ENCODE measurements at regions not wholly inside any gene's neighbourhood (a gene's known extent, or its start where the extent isn't known, plus 50 kb on each side); places are given as distances from the start of the nearest gene placed in this dataset.

DNA sequence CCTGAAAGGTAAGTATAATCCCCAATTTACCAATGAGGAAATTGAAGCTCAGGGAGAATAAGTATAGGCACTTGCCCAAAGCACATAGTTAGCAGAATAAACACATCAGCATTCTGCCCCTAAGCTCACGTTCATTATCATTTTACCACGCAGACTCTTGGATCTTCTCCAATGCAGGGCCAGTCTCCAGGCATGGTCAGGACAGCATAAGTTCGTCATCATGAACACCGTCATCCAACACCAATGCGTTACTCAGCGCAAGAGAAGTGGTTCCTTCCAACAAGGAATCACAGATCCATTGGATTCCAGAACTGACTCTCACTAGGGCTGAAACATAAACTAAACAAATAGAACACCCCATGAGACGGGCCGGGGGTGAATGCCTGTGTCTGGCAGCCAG is 86.5 kb upstream of the GPM6B start:
- DNase-seq (ENCODE audit: low read depth) = peak; percentile 50

DNA sequence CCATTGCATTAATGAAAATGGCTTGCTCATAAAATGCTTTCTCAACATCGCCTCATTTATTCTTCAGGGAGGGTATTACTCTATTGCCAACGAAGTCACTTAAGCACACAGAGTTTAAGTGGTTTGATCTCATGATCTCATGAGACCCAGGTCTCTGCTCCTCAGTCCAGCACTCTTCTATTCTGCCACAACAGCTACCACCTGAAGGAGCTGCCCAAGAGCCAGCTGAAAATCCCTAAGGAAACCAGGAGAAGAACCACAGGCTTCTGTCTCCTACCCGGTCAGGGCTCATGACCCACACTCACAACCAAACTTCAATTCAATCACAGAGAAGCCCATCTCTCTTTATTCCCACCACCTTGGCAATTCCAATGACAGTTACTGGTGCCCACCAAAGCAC is 85.5 kb upstream of the GPM6B start:
- DNase-seq (ENCODE audit: low read depth) = no peak

DNA sequence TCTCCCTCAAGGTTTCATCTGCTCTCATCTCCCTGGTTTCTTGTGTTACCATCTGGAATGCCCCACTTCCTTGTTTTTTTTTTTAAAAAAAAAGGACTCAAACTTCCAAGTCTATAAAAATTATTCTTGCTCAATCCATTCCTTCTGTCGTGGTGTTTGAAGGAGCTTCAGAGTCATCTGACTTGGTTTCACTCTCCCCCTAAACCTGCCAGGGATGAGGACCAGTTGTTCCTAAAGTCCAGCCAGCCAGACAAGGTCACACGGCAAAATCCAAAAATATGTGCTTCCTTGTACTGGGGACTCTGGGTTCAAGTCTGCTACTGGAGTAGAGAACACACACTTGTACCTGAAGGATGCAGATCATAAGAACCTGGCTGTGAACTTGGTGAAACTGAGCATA is 84.5 kb upstream of the GPM6B start:
- peak; percentile 35 for DNase-seq (ENCODE audit: low read depth)

DNA sequence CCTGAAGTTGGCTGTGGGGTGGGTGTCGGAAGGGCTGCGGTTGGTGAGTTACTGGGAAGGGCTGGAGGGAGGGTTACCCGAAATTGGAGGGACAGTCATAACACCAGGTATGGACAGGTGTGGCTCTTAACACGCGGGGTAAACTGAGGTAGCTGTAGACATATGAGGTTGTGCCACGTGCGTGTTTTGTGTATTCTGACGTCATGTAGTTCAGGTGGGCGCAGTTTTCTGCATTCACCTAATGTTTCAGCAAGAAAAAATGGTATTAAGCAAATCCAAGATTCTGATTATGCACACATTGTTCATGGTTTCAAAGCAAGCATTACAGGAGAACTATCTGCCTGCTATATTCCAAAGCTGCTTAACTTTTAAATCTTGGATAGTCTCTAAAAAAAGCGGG is 83.5 kb upstream of the GPM6B start:
- no peak for DNase-seq (ENCODE audit: low read depth)

DNA sequence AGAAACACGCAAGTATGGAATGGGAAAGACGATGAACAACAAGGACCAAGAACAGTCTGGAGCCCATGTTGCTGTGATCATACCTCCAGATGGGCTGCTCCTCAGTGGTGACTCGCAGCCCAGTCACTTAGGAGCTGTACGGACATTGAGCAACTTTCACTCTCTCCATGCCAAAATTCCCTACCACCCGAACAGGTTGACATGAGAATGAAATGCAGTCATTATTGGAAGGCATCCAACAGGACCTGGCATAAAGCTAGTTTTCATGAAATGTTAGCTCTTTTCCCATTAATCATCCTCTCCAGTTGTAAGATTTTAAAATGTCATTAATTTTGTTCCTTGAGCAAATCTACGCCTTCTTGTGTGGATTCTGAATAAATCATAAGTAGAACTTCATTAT is 82.7 kb upstream of the GPM6B start:
- peak; percentile 95 for DNase-seq (ENCODE audit: low read depth)

DNA sequence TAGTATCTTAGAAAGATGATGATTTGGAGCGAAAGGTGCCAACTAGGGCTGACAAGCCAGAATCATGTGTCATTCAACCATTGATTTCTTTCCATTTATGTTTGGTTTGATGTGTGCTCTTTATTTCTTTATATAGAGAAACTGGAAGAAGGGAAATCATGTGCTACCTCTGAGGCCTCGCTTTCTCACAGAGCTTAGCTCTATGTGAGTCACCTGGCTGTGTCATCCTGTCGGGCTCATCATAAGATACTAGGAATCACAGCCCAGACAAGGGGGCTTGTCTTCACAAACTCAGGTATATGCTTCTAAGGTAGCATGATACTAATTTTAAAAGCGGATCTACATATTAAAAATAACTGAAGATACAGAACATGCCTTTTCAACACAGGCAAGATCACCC is 81.7 kb upstream of the GPM6B start:
- DNase-seq (ENCODE audit: low read depth) = no peak

DNA sequence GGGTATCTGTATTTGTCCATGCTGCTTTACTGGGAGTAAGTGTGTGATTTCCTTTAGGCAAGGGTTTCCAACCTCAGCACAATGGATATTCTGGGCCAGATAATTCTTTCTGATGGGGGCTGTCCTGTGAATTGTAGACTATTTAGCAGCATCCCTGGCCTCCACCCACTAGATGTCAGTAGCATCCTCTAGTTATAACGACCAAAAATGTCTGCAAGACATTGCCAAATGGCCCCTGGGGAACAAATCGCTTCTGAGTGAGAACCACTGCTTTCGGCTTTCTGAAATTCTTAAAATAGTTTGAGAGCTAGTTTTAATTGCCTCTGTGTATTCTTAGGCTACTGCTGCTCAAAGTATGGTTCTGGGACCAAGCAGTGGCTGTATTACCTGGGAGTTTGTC is 81.2 kb upstream of the GPM6B start:
- peak; percentile 82 for DNase-seq (ENCODE audit: low read depth)

DNA sequence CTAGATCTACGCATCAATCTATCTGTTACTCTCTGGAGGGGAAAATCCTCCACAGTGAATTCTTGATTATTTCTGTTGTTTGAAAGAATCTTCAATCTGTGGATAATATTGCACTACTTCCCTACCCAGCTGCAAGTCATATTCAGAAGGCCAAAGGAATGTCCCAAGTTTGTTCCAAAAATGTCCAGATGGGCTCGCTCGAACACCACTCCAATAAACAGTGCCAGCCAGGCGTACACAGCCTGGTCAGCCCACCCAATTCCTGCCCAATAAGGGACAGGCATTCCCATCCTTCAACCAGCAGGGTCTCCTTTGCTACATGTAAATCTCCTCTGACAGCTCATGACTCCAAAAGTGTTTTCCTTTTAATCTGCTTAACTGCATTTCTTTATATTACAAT is 80.7 kb upstream of the GPM6B start:
- DNase-seq (ENCODE audit: low read depth) = peak; percentile 75

DNA sequence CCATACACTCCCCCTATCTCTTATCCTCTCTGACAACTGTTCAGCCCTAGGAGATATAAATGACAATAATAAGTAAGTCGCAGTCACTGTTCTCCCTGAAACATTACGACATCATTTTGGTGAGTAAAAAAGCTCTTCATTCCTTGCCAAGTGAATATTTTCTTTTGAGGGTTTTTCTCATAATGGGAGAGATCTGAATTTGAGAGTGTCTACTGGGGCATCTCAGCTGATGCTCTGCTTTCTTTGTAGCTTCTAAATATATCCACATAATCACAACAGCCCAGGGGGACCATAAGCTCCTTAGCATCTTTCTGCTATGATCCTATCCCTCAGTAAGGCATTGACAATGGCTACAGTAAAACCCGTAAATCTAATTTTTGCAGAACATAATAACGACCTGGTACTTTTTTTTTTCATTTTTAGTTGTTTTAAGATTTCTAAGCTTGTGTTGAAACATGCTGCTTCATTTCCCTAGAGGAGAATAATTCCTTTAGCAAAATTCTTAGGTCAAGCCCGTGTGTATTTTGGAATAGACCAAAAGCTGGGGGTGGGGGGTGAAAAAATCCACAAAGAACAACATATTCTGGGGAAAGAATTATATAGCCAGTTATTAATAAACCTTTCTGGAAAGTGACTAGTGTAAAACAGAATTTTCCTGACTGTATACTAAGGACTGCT is 78.1 kb upstream of the GPM6B start:
- peak; percentile 65 for DNase-seq (ENCODE audit: low read depth)

DNA sequence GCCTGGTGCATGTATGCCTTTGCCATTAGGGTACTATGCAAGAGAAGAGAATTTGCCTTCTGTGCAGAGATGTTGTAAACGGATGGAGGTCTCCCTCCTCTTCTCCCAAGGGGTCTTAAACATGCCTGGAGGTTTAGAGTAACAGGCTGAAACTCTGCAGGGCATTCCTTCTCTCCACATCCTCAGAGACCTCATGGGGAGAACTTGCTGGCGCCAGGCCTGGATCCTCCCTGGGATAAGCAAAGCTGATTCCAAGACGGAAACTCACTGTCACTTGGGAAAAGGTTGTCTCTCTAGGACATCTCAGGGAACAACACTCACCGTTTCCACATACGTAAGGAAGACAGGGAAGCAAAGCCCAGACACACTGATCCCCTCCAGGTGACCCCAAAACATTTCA is 76.9 kb upstream of the GPM6B start:
- DNase-seq (ENCODE audit: low read depth) = peak; percentile 76

DNA sequence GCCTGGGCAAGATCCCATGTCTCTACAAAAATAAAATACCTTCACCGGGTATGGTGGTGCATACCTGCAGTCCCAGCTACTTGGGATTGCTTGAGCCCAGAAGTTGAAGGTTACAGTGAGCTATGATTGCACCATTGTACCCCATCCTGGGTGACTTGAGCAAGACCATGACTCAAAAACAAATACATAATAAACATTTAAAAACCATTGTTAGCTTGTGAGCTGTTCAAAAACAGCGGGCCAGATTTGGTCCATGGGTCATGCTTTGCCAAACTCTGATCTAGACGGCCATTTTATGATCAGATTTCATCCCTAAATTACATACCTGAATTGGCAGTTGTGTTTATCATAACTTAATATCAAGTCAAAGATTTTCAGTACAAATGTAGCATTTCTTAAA is 76.0 kb upstream of the GPM6B start:
- DNase-seq (ENCODE audit: low read depth) = peak; percentile 72

DNA sequence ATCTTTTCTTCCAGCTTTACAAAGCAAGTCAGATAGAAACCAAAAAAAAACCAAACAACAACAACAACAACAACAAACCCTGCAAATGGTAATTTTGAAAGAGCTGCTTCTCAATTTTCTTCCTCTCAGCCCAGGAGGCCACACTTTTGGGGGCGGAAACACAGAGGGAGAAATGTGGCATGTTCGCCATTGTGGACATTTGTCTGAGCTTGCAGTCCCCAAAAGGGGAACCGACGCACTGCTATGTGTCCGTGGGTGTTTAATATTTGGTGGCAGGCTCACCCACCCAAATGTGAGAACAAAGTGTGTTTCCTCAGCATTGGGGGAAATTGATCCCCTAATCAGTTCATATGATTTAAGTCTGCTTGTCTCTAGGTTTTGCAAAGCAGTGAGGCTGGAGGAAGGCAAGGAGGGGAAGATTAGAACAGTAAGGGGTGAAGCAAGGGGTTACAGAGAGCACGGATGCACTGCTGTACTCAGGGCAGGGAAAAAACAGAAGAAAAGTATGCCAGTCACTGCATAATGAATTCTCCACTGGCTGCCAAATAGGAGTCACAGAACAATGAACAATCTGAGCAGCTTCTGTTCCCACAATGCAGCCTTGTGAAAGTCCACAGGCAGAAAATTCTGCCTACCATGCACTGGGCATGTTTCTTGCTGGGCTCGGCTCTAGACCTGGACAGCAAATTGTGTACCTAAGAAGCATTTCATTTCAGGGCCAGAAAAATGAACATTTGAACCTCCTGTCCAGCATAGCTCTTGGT is 74.7 kb upstream of the GPM6B start:
- peak; percentile 43 for DNase-seq (ENCODE audit: low read depth)

DNA sequence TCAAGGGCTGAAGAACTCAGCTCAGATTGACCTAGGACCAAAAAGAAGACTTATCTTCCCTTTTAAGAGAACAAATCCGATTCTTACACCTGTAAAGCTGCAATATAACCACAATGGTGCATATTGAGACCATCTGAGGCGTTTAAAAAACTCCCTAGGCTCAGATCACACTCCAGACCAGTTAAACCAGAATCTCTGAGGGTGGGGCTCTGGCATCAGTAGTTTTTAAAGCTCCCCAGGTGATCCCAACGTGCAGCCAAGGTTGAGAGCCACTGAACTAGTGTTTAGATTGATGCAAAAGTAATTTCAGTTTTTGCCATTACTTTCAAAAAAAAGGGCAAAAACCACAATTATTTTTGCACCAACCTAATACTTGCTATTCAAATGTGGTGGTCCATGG is 73.9 kb upstream of the GPM6B start:
- DNase-seq (ENCODE audit: low read depth) = no peak

DNA sequence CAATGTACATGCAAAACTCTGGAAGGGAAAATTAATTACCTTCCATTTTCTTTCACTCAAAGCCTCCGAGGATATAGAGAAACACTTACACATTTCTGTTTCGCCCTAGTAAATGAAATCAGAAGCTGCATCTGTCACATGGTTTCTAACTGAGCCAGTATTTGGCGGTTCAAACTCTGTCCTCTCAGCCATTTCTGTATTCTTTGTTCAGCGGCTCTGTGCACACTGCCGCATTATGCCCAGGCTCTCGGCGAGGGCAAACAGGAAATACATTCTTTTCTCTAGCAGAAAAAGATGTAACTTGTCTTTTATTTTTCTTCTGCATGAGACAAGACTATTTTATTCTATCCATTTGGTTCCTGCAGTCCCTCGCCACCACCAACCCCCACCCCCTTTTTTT is 71.4 kb upstream of the GPM6B start:
- no peak for DNase-seq (ENCODE audit: low read depth)

DNA sequence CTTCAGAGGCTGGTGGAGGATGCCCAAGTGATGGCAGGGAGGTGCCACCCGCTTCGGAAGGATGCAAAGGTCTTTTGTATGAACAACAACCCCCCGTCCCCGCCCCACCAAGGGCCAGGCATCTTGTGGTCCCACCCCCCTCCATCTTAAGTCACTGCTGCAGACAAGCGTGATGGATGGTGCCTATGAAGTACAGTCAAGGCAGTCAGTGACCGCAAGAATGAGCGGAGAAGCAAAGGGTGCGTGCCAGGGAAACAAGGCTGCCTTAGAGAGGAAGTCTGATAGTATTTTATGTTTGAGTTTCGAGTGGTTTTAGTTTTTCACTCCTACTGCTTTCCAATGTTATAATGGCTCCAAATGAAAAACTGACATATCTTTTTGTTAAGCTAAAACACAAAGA is 68.7 kb upstream of the GPM6B start:
- DNase-seq (ENCODE audit: low read depth) = no peak

DNA sequence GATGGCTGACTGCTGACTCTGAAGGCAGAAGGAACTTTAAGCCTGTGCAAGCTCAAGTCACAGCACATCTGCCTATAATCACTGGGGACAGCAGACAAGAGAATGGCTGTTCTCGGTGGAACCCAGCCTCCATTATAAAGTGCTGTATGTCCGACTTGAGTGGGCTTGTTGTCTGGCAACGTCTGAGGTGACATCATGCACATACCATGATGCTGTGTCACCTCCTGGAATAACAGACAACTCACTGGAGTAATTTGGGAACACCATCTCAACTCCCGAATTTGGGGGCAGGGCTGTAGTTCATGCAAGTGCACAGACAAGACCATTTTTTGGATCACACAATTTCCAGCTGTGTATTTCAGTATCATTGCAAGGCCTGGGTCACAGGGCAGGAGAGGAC is 59.8 kb upstream of the GPM6B start:
- peak; percentile 33 for DNase-seq (ENCODE audit: low read depth)

DNA sequence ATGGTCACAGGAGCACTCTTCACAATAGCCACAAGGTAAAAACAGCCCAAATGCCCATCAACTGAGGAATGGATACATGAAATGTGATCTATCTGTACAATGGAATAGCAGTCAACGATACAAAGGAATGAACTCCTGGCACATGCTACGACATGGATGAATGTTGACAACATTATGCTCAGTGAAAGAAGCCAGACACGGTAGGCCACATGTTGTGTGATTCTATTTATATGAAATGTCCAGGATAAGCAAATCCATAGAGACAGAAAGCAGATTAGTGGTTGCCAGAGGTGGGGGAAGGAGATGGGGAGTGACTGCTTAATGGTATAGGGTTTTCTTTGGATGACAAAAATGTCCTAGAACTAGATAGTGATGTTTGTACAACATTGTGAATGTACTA is 58.7 kb upstream of the GPM6B start:
- DNase-seq (ENCODE audit: low read depth) = no peak

DNA sequence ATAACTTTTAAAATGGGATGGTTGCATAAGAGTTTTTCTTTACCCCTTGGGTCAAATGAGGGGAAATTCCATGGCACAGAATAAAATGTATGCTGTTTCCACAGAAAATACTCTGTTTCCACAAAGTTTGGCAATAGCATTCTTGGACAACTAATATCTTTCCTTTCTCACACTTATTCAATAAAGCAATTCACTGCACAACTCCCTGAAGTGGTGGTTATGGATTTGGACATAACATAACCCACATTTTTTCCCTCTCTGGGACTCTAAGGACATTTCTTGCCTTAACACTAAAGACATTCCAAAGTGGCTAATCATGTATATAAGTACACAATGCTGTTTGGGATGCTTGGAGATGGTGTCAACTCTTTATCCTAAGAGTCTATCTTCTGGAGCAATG is 51.7 kb upstream of the GPM6B start:
- DNase-seq (ENCODE audit: low read depth) = peak; percentile 90
